HFF-Myc (cell line): ENCODE measurements at regions not wholly inside any gene's neighbourhood (a gene's known extent, or its start where the extent isn't known, plus 50 kb on each side); places are given as distances from the start of the nearest gene placed in this dataset.

Experiments
- DNase-seq: peaks from one replicate; pipeline ENCODE4 v3.0.0-alpha.2; 2011; ENCODE audit warnings: low read depth; ENCODE audit errors: extremely low read depth
- H3K4me3 ChIP-seq: replicated peaks from 2 replicates; pipeline ENCODE4 v1.5.1; 2011; ENCODE audit warnings: low read depth, mild to moderate bottlenecking, control low read depth, low read length
- CTCF ChIP-seq: IDR thresholded peaks from 2 replicates; pipeline ENCODE4 v1.5.1; 2012; ENCODE audit warnings: mild to moderate bottlenecking, low read depth, low read length, control low read depth; ENCODE audit errors: missing control alignments

GRCh38 chr7:31228957-31229356, 111.6 kb downstream of the NEUROD6 start:
- no peak for TF ChIP-seq CTCF
- no peak overlapping the region for H3K4me3 ChIP-seq
- DNase-seq = no peak

GRCh38 chr7:31214751-31215150, 125.8 kb downstream of the NEUROD6 start:
- TF ChIP-seq CTCF = no peak
- no peak for DNase-seq
- no peak overlapping the region for H3K4me3 ChIP-seq

GRCh38 chr7:31211281-31211680, 129.2 kb downstream of the NEUROD6 start:
- no peak for DNase-seq
- H3K4me3 ChIP-seq = no peak overlapping the region
- no peak for TF ChIP-seq CTCF

- DNase-seq = no peak
- no peak overlapping the region for H3K4me3 ChIP-seq
- no peak for TF ChIP-seq CTCF
Observed at GRCh38 chr7:31204071-31204470, 136.5 kb downstream of the NEUROD6 start.

GRCh38 chr7:31203551-31203950, 137.0 kb downstream of the NEUROD6 start:
- no peak overlapping the region for H3K4me3 ChIP-seq
- no peak for DNase-seq
- no peak for TF ChIP-seq CTCF

- TF ChIP-seq CTCF = no peak
- DNase-seq = no peak
- no peak overlapping the region for H3K4me3 ChIP-seq
Observed at GRCh38 chr7:31202801-31203200, 137.7 kb downstream of the NEUROD6 start.

- H3K4me3 ChIP-seq = no peak overlapping the region
- peak; percentile 77 for TF ChIP-seq CTCF
- DNase-seq = peak; percentile 11
Observed at GRCh38 chr7:31192986-31193385, 140.9 kb downstream of the ADCYAP1R1 start.
